BJ (cell line): ENCODE measurements at regions not wholly inside any gene's neighbourhood (a gene's known extent, or its start where the extent isn't known, plus 50 kb on each side); places are given as distances from the start of the nearest gene placed in this dataset.

Experiments used
- CTCF ChIA-PET: fragments of 350-600 bp; formaldehyde crosslinking; extraction: SDS; loops from one replicate; lab custom pipeline; 2021; ENCODE audit warnings: antibody characterized with exemption, inconsistent platforms; lab: Yijun Ruan, JAX
- POLR2A ChIA-PET: fragments of 300-600 bp; sonication (Branson Sonifier 250); formaldehyde crosslinking; extraction: SDS; loops from one replicate; lab custom pipeline; 2021; ENCODE audit warnings: antibody characterized with exemption; lab: Charles Lee
- DNase-seq: peaks from one replicate; pipeline ENCODE4 v3.0.0-alpha.2; 2011; ENCODE audit warnings: low read depth
- H3K27me3 ChIP-seq: 2 replicates; pipeline ENCODE4 v1.6.0; 2011; ENCODE audit warnings: low read length; ENCODE audit not compliant: control insufficient read depth, insufficient read depth
- H3K36me3 ChIP-seq: 2 replicates; pipeline ENCODE4 v1.5.1; 2011; ENCODE audit warnings: low read length; ENCODE audit not compliant: control insufficient read depth, insufficient read depth
- H3K4me3 ChIP-seq: 2 replicates; pipeline ENCODE4 v1.5.1; 2011; ENCODE audit warnings: low read depth, mild to moderate bottlenecking, control low read depth, low read length
- CTCF ChIP-seq: IDR thresholded peaks from 2 replicates; pipeline ENCODE4 v1.5.1; 2011; ENCODE audit warnings: low read depth, mild to moderate bottlenecking, control low read depth, inconsistent platforms, low read length, moderate library complexity; ENCODE audit not compliant: insufficient read depth

GRCh38 chr2:222779145-222779832, 81.5 kb upstream of the ACSL3 start:
- ChIA-PET CTCF (interaction anchor here (1.2 to 1.3 kb wide), 2 partner anchors 11 to 19 kb away, joined by 4 to 5 read pairs; no protein-coding TSS in a partner anchor), POLR2A (no interaction called here)
- TF ChIP-seq CTCF: no peak
- Histone ChIP-seq H3K36me3 (no peaks in the 10 kb centered on the region), H3K4me3 (no peak overlapping the region), H3K27me3 (no peaks in the 10 kb centered on the region)
- no peak for DNase-seq

- H3K27me3 ChIP-seq: no peaks in the 10 kb centered on the region
- ChIA-PET CTCF (interaction anchor here (1.3 kb wide), 1 partner anchor 12 kb away, joined by 4 read pairs; no protein-coding TSS in a partner anchor), POLR2A (no interaction called here)
- TF ChIP-seq CTCF: no peak
- no peak overlapping the region for H3K4me3 ChIP-seq
- H3K36me3 ChIP-seq: no peaks in the 10 kb centered on the region
- DNase-seq: no peak
These were observed 80.8 kb upstream of the ACSL3 start for GRCh38 chr2:222780051-222780450.

GRCh38 chr2:222782201-222782730, 78.6 kb upstream of the ACSL3 start:
- TF ChIP-seq CTCF: no peak
- no peaks in the 10 kb centered on the region for H3K36me3 ChIP-seq
- no peaks in the 10 kb centered on the region for H3K27me3 ChIP-seq
- no peak overlapping the region for H3K4me3 ChIP-seq
- CTCF ChIA-PET: interaction anchor here (2.5 kb wide), 1 partner anchor 15 kb away, joined by 10 read pairs; no protein-coding TSS in a partner anchor
- POLR2A ChIA-PET: no interaction called here
- DNase-seq: no peak

GRCh38 chr2:222783592-222783991, 77.2 kb upstream of the ACSL3 start:
- no peak for TF ChIP-seq CTCF
- Histone ChIP-seq H3K36me3 (no peaks in the 10 kb centered on the region), H3K27me3 (no peaks in the 10 kb centered on the region), H3K4me3 (no peak overlapping the region)
- ChIA-PET POLR2A (no interaction called here), CTCF (interaction anchor here (0.6 to 2.5 kb wide), 3 partner anchors 14 to 100 kb away, joined by 4 to 10 read pairs (median 5); no protein-coding TSS in a partner anchor)
- no peak for DNase-seq

- ChIA-PET POLR2A (no interaction called here), CTCF (no interaction called here)
- DNase-seq: no peak
- no peak for TF ChIP-seq CTCF
- no peaks in the 10 kb centered on the region for H3K36me3 ChIP-seq
- no peaks in the 10 kb centered on the region for H3K27me3 ChIP-seq
- H3K4me3 ChIP-seq: no peak overlapping the region
These were observed 69.9 kb upstream of the ACSL3 start for GRCh38 chr2:222790932-222791331.
